HG03469 (cell line): ENCODE measurements at regions not wholly inside any gene's neighbourhood (a gene's known extent, or its start where the extent isn't known, plus 50 kb on each side); places are given as distances from the start of the nearest gene placed in this dataset.
A peak's percentile ranks its signal among the peaks of the same experiment; 100 is the strongest.

Experiments
- ATAC-seq: cut with Tn5 transposase; IDR thresholded peaks from one replicate; pipeline ENCODE4 v1.9.1; 2021; ENCODE audit warnings: mild to moderate bottlenecking, moderate library complexity, moderate number of reproducible peaks; ENCODE audit not compliant: unreplicated experiment

- ATAC-seq = no peak
Observed at GRCh38 chr12:25009496-25010092, 60.7 kb upstream of the BCAT1 start.

GRCh38 chr12:25005376-25005775 is 56.5 kb upstream of the BCAT1 start:
- ATAC-seq = peak; percentile 37

- no peak for ATAC-seq
Observed at GRCh38 chr12:25004447-25004846, 55.5 kb upstream of the BCAT1 start.

GRCh38 chr12:25001311-25001710 is 52.4 kb upstream of the BCAT1 start:
- ATAC-seq = no peak
